ENCODE measurements at regions not wholly inside any gene's neighbourhood (a gene's known extent, or its start where the extent isn't known, plus 50 kb on each side); places are given as distances from the start of the nearest gene placed in this dataset.

- Histone ChIP-seq H3K4me3 (no peak overlapping the region), H3K27ac (no peak overlapping the region), H3K27me3 (no peaks in the 10 kb centered on the region), H3K36me3 (no peaks in the 10 kb centered on the region), H3K9me3 (no peaks in the 10 kb centered on the region), H3K4me1 (no peaks in the 10 kb centered on the region)
- ATAC-seq (no peak), FAIRE-seq (no peak), DNase-seq (no peak)
- TF ChIP-seq CTCF (IDR thresholded peaks at IDR 0.05): no peak
- WGBS, 2 donors: 43 to 67% methylated on average over 1 of the region's 1 CpG
- intact Hi-C loops (cut with DNase I): no loop called here
Observed at GRCh38 chr9:80892703-80893102, 796.6 kb downstream of the TLE1 start.

GRCh38 chr9:80890124-80890523 lies 799.2 kb downstream of the TLE1 start:
- intact Hi-C loops (cut with DNase I): no loop called here
- Histone ChIP-seq H3K27me3 (no peaks in the 10 kb centered on the region), H3K4me3 (no peak overlapping the region), H3K4me1 (no peaks in the 10 kb centered on the region), H3K36me3 (no peaks in the 10 kb centered on the region), H3K9me3 (no peaks in the 10 kb centered on the region), H3K27ac (no peak overlapping the region)
- DNase-seq: no peak
- no peak for FAIRE-seq
- TF ChIP-seq CTCF (IDR thresholded peaks at IDR 0.05): no peak
- ATAC-seq: no peak

- Histone ChIP-seq H3K36me3 (no peaks in the 10 kb centered on the region), H3K4me3 (no peak overlapping the region), H3K27ac (no peak overlapping the region), H3K4me1 (no peaks in the 10 kb centered on the region), H3K27me3 (peaks cover 0 to 5% (median 0%) of the 10 kb centered on the region in 4 donors), H3K9me3 (no peaks in the 10 kb centered on the region)
- intact Hi-C loops (cut with DNase I): no loop called here
- DNase-seq: no peak
- ATAC-seq: no peak
- FAIRE-seq: no peak
- WGBS, 2 donors: 74 to 83% methylated on average over 5 of the region's 5 CpGs
- no peak for TF ChIP-seq CTCF (IDR thresholded peaks at IDR 0.05)
Observed at GRCh38 chr9:80885894-80886293, 803.5 kb downstream of the TLE1 start.

- Histone ChIP-seq H3K27ac (no peak overlapping the region), H3K27me3 (peaks cover 0 to 5% (median 0%) of the 10 kb centered on the region in 4 donors), H3K4me3 (no peak overlapping the region), H3K36me3 (no peaks in the 10 kb centered on the region), H3K9me3 (no peaks in the 10 kb centered on the region), H3K4me1 (no peaks in the 10 kb centered on the region)
- ATAC-seq (no peak), FAIRE-seq (no peak), DNase-seq (no peak)
- WGBS, 2 donors: 32 to 38% methylated on average over 5 of the region's 5 CpGs
- intact Hi-C loops (cut with DNase I): no loop called here
- no peak for TF ChIP-seq CTCF (IDR thresholded peaks at IDR 0.05)
Observed at GRCh38 chr9:80883826-80884579, 805.3 kb downstream of the TLE1 start.

GRCh38 chr9:80883426-80883825 lies 805.9 kb downstream of the TLE1 start:
- FAIRE-seq: no peak

More at GRCh38 chr9:80883426-80883825, 805.9 kb downstream of the TLE1 start:
- intact Hi-C loops (cut with DNase I): no loop called here
- no peak for TF ChIP-seq CTCF (IDR thresholded peaks at IDR 0.05)
- H3K36me3 ChIP-seq: no peaks in the 10 kb centered on the region
- peaks cover 0 to 5% (median 0%) of the 10 kb centered on the region in 4 donors for H3K27me3 ChIP-seq
- no peaks in the 10 kb centered on the region for H3K4me1 ChIP-seq
- DNase-seq (no peak), ATAC-seq (no peak)
- no peak overlapping the region for H3K27ac ChIP-seq
- no peaks in the 10 kb centered on the region for H3K9me3 ChIP-seq
- WGBS, 2 donors: 61 to 78% methylated on average over 5 of the region's 5 CpGs
- H3K4me3 ChIP-seq: no peak overlapping the region

All from pancreas (tissue), 10 donors.